Aorta (tissue), 5 donors: ENCODE measurements at regions not wholly inside any gene's neighbourhood (a gene's known extent, or its start where the extent isn't known, plus 50 kb on each side); places are given as distances from the start of the nearest gene placed in this dataset.

Experiments used
- ATAC-seq: fragments of 200-7000 bp; cut with Tn5 transposase; one replicate; pipeline ENCODE4 v1.9.1; 2022; ENCODE audit warnings: moderate library complexity; ENCODE audit not compliant: low FRiP score
- DNase-seq, 2 donors: peaks; one replicate each; pipeline ENCODE4 v3.0.0-alpha.2; 2020
- H3K27ac ChIP-seq, 2 donors: one replicate each; pipeline ENCODE4 v1.5.1; 2013; ENCODE audit warnings: low read length in 2 of 2, mild to moderate bottlenecking in 2 of 2, moderate library complexity in 2 of 2, control low read depth in 1 of 2, inconsistent platforms in 1 of 2, low read depth in 1 of 2
- H3K27me3 ChIP-seq, 2 donors: one replicate each; pipeline ENCODE4 v1.6.1; 2013; ENCODE audit warnings: control low read depth in 1 of 2, low read length in 1 of 2, mild to moderate bottlenecking in 1 of 2, moderate library complexity in 1 of 2; ENCODE audit not compliant: insufficient read depth in 2 of 2, control insufficient read depth in 1 of 2
- H3K36me3 ChIP-seq, 2 donors: one replicate each; pipeline ENCODE4 v1.6.1; 2013; ENCODE audit warnings: control low read depth in 1 of 2, low read length in 1 of 2, mild to moderate bottlenecking in 1 of 2; ENCODE audit not compliant: insufficient read depth in 2 of 2, control insufficient read depth in 1 of 2
- H3K4me1 ChIP-seq, 2 donors: one replicate each; pipeline ENCODE4 v1.6.1; 2013; ENCODE audit warnings: low read length in 2 of 2, control low read depth in 1 of 2, mild to moderate bottlenecking in 1 of 2, moderate library complexity in 1 of 2; ENCODE audit not compliant: insufficient read depth in 2 of 2, control insufficient read depth in 1 of 2
- H3K4me3 ChIP-seq, 2 donors: one replicate each; pipeline ENCODE4 v1.5.1; 2013; ENCODE audit warnings: low read length in 2 of 2, control low read depth in 1 of 2, mild to moderate bottlenecking in 1 of 2
- H3K9me3 ChIP-seq: one replicate; pipeline ENCODE4 v1.6.1; 2013; ENCODE audit warnings: mild to moderate bottlenecking, low read length; ENCODE audit not compliant: control insufficient read depth
- WGBS, 2 donors: extraction: QIAGEN DNeasy Blood & Tissue Kit; methylation state at CpG; one replicate each; pipeline ENCODE4 v1.1.7; 2013; 5-methylcytosine and 5-hydroxymethylcytosine counted together
- intact Hi-C, 2 donors: fragments of 100-400 bp; cut with DNase I; formaldehyde crosslinking; loops; one replicate each; pipeline versions ENCODE4 v1.14.2 to v1.15.0; 2022
- donor health status: healthy with polysubstance abuse.
- donor health status: Bipolar disorder and iron deficiency.
- donor health status: DM: no; HTN: no; CAD: no.
- donor health status: DM: no; HTN: no; CAD: no.
- donor health status: DM: yes; HTN: yes; CAD: no.

DNA sequence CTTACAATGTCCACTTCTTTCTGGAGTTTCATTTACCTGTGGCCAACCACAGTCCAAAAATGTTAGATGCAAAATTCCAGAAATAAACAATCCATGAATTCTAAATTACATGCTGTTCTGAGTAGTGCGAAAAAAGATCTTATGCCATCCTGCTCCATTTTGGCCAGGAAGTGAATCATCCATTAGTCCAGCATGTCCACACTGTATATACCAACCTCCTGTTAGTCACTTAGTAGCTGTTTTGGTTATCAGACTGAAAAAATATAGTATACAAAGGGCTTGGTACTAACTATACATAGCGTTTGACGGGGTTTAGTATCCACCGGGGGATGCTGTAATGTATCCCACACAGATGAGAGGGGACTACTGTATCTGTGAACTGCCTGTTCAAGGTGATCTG lies 618.0 kb upstream of the ARGLU1 start:
- intact Hi-C loops, result no loop called here
- no peak overlapping the region for H3K4me3 ChIP-seq
- no peaks in the 10 kb centered on the region for H3K4me1 ChIP-seq
- no peak for DNase-seq
- no peaks in the 10 kb centered on the region for H3K9me3 ChIP-seq
- 92 to 96% methylated on average over 4 of the region's 4 CpGs for WGBS, 2 donors
- ATAC-seq, result no peak
- H3K36me3 ChIP-seq, result no peaks in the 10 kb centered on the region
- no peak overlapping the region for H3K27ac ChIP-seq
- no peaks in the 10 kb centered on the region for H3K27me3 ChIP-seq

DNA sequence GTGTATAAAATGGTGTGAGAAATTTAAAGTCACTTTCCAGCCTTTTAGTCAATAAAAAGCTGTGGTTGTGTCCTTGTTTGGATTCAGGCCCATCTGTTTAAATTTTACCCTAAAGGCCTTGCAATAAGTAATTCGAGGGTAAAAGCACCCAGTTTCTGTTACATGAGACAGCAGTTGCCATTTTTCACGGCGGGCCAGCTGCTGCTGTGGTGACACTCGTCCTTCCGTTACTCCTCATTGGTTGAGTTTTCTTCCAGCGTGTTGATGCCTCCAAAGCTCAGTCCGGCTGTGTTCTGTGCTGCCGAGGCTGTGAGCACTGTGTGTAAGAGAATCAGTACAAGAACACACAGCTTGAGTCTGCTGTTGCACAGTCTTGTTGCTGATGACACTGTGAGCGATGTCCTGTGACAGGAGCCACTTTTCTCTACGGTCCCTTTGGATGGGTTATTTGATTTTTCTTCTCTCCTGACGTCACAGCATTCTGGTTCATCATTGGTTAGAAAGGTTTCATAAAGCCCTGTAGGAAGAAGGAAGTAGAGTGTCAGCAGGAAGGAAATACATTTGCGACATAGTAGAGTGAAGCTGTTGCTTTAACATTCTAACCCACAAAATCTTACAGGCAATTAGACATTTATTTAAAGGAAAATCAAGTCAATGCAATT lies 602.5 kb upstream of the ARGLU1 start:
- no peak for ATAC-seq
- 77 to 80% methylated on average over 12 of the region's 12 CpGs for WGBS, 2 donors

GRCh38 chr13:107157271-107157670 lies 589.3 kb upstream of the ARGLU1 start:
- ATAC-seq (no peak), DNase-seq (no peak)
- H3K27me3 ChIP-seq, result no peaks in the 10 kb centered on the region
- H3K36me3 ChIP-seq, result no peaks in the 10 kb centered on the region
- H3K4me1 ChIP-seq, result no peaks in the 10 kb centered on the region
- 15% methylated on average over 2 of the region's 2 CpGs for WGBS, 2 donors
- no peak overlapping the region for H3K4me3 ChIP-seq
- H3K27ac ChIP-seq, result no peak overlapping the region
- no peaks in the 10 kb centered on the region for H3K9me3 ChIP-seq
- intact Hi-C loops, result no loop called here

More for the DNA sequence above, 602.5 kb upstream of the ARGLU1 start:
- DNase-seq, result no peak
- no peaks in the 10 kb centered on the region for H3K36me3 ChIP-seq
- no peak overlapping the region for H3K4me3 ChIP-seq
- intact Hi-C loops, result no loop called here
- peaks cover 2% of the 10 kb centered on the region for H3K9me3 ChIP-seq
- H3K4me1 ChIP-seq, result no peaks in the 10 kb centered on the region
- no peaks in the 10 kb centered on the region for H3K27me3 ChIP-seq
- no peak overlapping the region for H3K27ac ChIP-seq

GRCh38 chr13:107144432-107144831 lies 576.5 kb upstream of the ARGLU1 start:
- H3K9me3 ChIP-seq, result no peaks in the 10 kb centered on the region
- H3K36me3 ChIP-seq, result no peaks in the 10 kb centered on the region
- H3K4me3 ChIP-seq, result no peak overlapping the region
- ATAC-seq, result no peak
- DNase-seq, result no peak
- no peak overlapping the region for H3K27ac ChIP-seq
- intact Hi-C loops, result no loop called here
- peaks cover 0 to under 1% of the 10 kb centered on the region in 2 donors for H3K4me1 ChIP-seq
- H3K27me3 ChIP-seq, result no peaks in the 10 kb centered on the region

GRCh38 chr13:107141767-107142166 lies 573.8 kb upstream of the ARGLU1 start:
- no peaks in the 10 kb centered on the region for H3K36me3 ChIP-seq
- no peak for DNase-seq
- no peak overlapping the region for H3K27ac ChIP-seq
- intact Hi-C loops, result no loop called here
- peaks cover 1 to 2% of the 10 kb centered on the region in 2 donors for H3K4me1 ChIP-seq
- no peak for ATAC-seq
- H3K4me3 ChIP-seq, result no peak overlapping the region
- 28 to 29% methylated on average over 3 of the region's 3 CpGs for WGBS, 2 donors
- no peaks in the 10 kb centered on the region for H3K27me3 ChIP-seq
- no peaks in the 10 kb centered on the region for H3K9me3 ChIP-seq

- intact Hi-C loops, result no loop called here
- H3K9me3 ChIP-seq, result no peaks in the 10 kb centered on the region
- no peak overlapping the region for H3K27ac ChIP-seq
Measured at GRCh38 chr13:107139006-107139405, 571.1 kb upstream of the ARGLU1 start.

GRCh38 chr13:107138486-107138885 lies 570.5 kb upstream of the ARGLU1 start:
- no peak overlapping the region for H3K27ac ChIP-seq
- no peaks in the 10 kb centered on the region for H3K36me3 ChIP-seq
- no peaks in the 10 kb centered on the region for H3K9me3 ChIP-seq
- WGBS, 2 donors, result 68 to 77% methylated on average over 1 of the region's 1 CpG
- H3K27me3 ChIP-seq, result no peaks in the 10 kb centered on the region
- intact Hi-C loops, result no loop called here
- DNase-seq (no peak), ATAC-seq (no peak)
- H3K4me3 ChIP-seq, result no peak overlapping the region
- peaks cover 1 to 2% of the 10 kb centered on the region in 2 donors for H3K4me1 ChIP-seq

More at GRCh38 chr13:107139006-107139405, 571.1 kb upstream of the ARGLU1 start:
- Histone ChIP-seq H3K27me3 (no peaks in the 10 kb centered on the region), H3K4me1 (peaks cover 1 to 2% of the 10 kb centered on the region in 2 donors), H3K36me3 (no peaks in the 10 kb centered on the region), H3K4me3 (no peak overlapping the region)
- WGBS, 2 donors, result 2 to 8% methylated on average over 1 of the region's 1 CpG
- DNase-seq, result no peak
- ATAC-seq, result no peak

DNA sequence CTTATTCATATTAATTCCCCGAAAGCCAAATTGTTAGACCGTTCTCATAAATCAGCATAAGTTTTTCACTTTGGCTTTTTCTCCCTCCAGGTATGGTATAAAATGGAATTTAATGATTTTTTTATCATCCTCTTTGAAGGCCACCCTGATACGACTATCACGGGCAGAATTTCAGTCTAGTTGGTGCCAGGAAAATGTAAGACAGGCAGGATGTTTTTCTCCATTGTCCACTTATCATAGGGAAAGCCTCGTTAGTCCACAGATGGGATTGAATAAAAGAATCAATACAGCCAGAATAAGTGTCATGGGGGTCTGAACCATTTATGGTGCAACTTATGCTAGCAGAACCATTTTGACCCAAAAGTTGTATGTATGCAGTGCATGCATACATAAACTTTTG lies 566.0 kb upstream of the ARGLU1 start:
- DNase-seq, result no peak

DNA sequence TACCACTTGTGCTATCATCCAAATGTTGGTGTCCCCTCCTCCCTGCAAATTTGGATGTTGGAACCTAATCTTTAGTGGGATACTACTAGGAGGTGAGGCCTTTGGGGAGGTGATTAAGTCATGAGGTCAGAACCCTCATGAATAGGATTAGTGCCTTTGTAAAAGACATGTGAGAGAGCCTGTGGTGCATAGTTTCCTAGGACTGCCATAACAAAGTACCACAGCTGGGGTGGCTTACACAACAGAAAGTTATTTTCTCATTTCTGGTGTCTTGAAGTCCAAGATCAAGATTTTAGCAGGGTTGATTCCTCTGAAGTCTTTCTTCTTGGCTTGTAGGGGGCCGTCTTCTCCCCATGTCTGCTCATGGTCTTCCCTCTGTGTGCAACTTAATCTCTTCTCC lies 562.6 kb upstream of the ARGLU1 start:
- H3K4me1 ChIP-seq, result no peaks in the 10 kb centered on the region
- H3K27me3 ChIP-seq, result no peaks in the 10 kb centered on the region
- DNase-seq, result no peak
- H3K4me3 ChIP-seq, result no peak overlapping the region
- no peak for ATAC-seq
- H3K9me3 ChIP-seq, result no peaks in the 10 kb centered on the region
- 93 to 95% methylated on average over 1 of the region's 1 CpG for WGBS, 2 donors
- no peak overlapping the region for H3K27ac ChIP-seq
- intact Hi-C loops, result no loop called here
- H3K36me3 ChIP-seq, result no peaks in the 10 kb centered on the region

More for the DNA sequence above, 566.0 kb upstream of the ARGLU1 start:
- ATAC-seq, result no peak
- Histone ChIP-seq H3K27ac (no peak overlapping the region), H3K36me3 (no peaks in the 10 kb centered on the region), H3K4me1 (peaks cover 0 to 1% of the 10 kb centered on the region in 2 donors), H3K9me3 (no peaks in the 10 kb centered on the region), H3K27me3 (no peaks in the 10 kb centered on the region), H3K4me3 (no peak overlapping the region)
- WGBS, 2 donors, result 93 to 96% methylated on average over 5 of the region's 5 CpGs
- intact Hi-C loops, result no loop called here
